OCI-LY3 (cell line): ENCODE measurements at regions not wholly inside any gene's neighbourhood (a gene's known extent, or its start where the extent isn't known, plus 50 kb on each side); places are given as distances from the start of the nearest gene placed in this dataset.

ENCODE experiments used
- H2AFZ ChIP-seq: fragments of 200-600, 300-600 bp; shearing (Covaris generic); 2 replicates; pipeline ENCODE4 v1.6.0; 2014; ENCODE audit warnings: antibody characterized with exemption, low read depth, low read length
- H3K27ac ChIP-seq: fragments of 200-600, 300-600 bp; sonication (generic); 2 replicates; pipeline ENCODE4 v1.5.1; 2014; ENCODE audit warnings: mild to moderate bottlenecking, low read length, moderate library complexity, mixed read lengths
- H3K27me3 ChIP-seq: fragments of 200-600, 300-600 bp; sonication (generic); 2 replicates; pipeline ENCODE4 v1.6.1; 2014; ENCODE audit warnings: low read depth, low read length, mixed read lengths
- H3K36me3 ChIP-seq: fragments of 200-600, 300-600 bp; sonication (generic); replicated peaks from 2 replicates; pipeline ENCODE3; 2014; ENCODE audit warnings: low read depth, low read length, mixed read lengths
- H3K4me1 ChIP-seq: fragments of 300-600, 200-600 bp; sonication (generic); 2 replicates; pipeline ENCODE4 v1.6.1; 2014; ENCODE audit warnings: low read length, mixed read lengths
- H3K4me2 ChIP-seq: fragments of 200-600, 300-600 bp; sonication (generic); 2 replicates; pipeline ENCODE4 v1.6.1; 2014; ENCODE audit warnings: low read length, mixed read lengths
- H3K4me3 ChIP-seq: fragments of 300-600, 200-600 bp; sonication (generic); 2 replicates; pipeline ENCODE4 v1.5.1; 2014; ENCODE audit warnings: antibody characterized with exemption, mild to moderate bottlenecking, low read length, moderate library complexity
- H3K79me2 ChIP-seq: fragments of 300-600, 200-600 bp; shearing (Covaris generic); 2 replicates; pipeline ENCODE4 v1.6.1; 2014; ENCODE audit warnings: mild to moderate bottlenecking, low read length, mixed read lengths
- H3K9ac ChIP-seq: fragments of 300-600, 200-600 bp; shearing (Covaris generic); 2 replicates; pipeline ENCODE4 v1.6.0; 2014; ENCODE audit warnings: mild to moderate bottlenecking, low read length, moderate library complexity
- H3K9me3 ChIP-seq: fragments of 200-600, 300-600 bp; shearing (Covaris generic); 2 replicates; pipeline ENCODE4 v1.6.1; 2014; ENCODE audit warnings: low read length, mixed read lengths; ENCODE audit not compliant: insufficient read depth
- H4K20me1 ChIP-seq: fragments of 200-600, 300-600 bp; sonication (generic); 2 replicates; pipeline ENCODE4 v1.6.1; 2016; ENCODE audit warnings: low read length, mixed read lengths; ENCODE audit not compliant: insufficient read depth
- CTCF ChIP-seq: fragments of 200-600, 300-600 bp; sonication (generic); IDR thresholded peaks from 2 replicates; pipeline ENCODE4 v1.5.1; 2014; ENCODE audit warnings: antibody characterized with exemption, low read length, low read depth
- EZH2phosphoT487 ChIP-seq: fragments of 200-600 bp; shearing (Covaris generic); IDR thresholded peaks from 2 replicates; pipeline ENCODE4 v1.6.1; 2018; ENCODE audit warnings: antibody characterized with exemption, mixed run types, low read depth

GRCh38 chr1:76793594-76793993 is 73.7 kb upstream of the ST6GALNAC5 start:
- Histone ChIP-seq H3K27ac (no peak overlapping the region), H3K79me2 (no peaks in the 10 kb centered on the region), H3K9me3 (no peaks in the 10 kb centered on the region), H3K4me1 (no peaks in the 10 kb centered on the region), H2AFZ (no peak overlapping the region), H4K20me1 (no peaks in the 10 kb centered on the region), H3K9ac (no peak overlapping the region), H3K4me2 (no peak overlapping the region), H3K27me3 (no peaks in the 10 kb centered on the region), H3K4me3 (no peak overlapping the region), H3K36me3 (no peaks in the 10 kb centered on the region)
- TF ChIP-seq EZH2phosphoT487, result no peak
- no peak for TF ChIP-seq CTCF

GRCh38 chr1:76799700-76800099 is 67.6 kb upstream of the ST6GALNAC5 start:
- Histone ChIP-seq H4K20me1 (no peaks in the 10 kb centered on the region), H3K9ac (no peak overlapping the region), H3K4me1 (no peaks in the 10 kb centered on the region), H3K27ac (no peak overlapping the region), H3K4me3 (no peak overlapping the region), H3K27me3 (no peaks in the 10 kb centered on the region), H2AFZ (no peak overlapping the region), H3K79me2 (no peaks in the 10 kb centered on the region), H3K36me3 (no peaks in the 10 kb centered on the region), H3K9me3 (no peaks in the 10 kb centered on the region), H3K4me2 (no peak overlapping the region)
- TF ChIP-seq EZH2phosphoT487, result no peak

GRCh38 chr1:76802094-76802493 is 65.2 kb upstream of the ST6GALNAC5 start:
- Histone ChIP-seq H4K20me1 (no peaks in the 10 kb centered on the region), H3K4me1 (no peaks in the 10 kb centered on the region), H3K9ac (no peak overlapping the region), H3K79me2 (no peaks in the 10 kb centered on the region), H3K4me3 (no peak overlapping the region), H3K27ac (no peak overlapping the region), H3K4me2 (no peak overlapping the region), H3K36me3 (no peaks in the 10 kb centered on the region), H3K27me3 (no peaks in the 10 kb centered on the region), H3K9me3 (no peaks in the 10 kb centered on the region), H2AFZ (no peak overlapping the region)
- TF ChIP-seq CTCF, result no peak
- TF ChIP-seq EZH2phosphoT487, result no peak

GRCh38 chr1:76807543-76808260 is 59.6 kb upstream of the ST6GALNAC5 start:
- no peaks in the 10 kb centered on the region for H3K36me3 ChIP-seq
- H3K4me1 ChIP-seq, result no peaks in the 10 kb centered on the region
- no peak overlapping the region for H2AFZ ChIP-seq
- no peaks in the 10 kb centered on the region for H4K20me1 ChIP-seq
- no peak overlapping the region for H3K4me3 ChIP-seq
- no peaks in the 10 kb centered on the region for H3K79me2 ChIP-seq
- no peaks in the 10 kb centered on the region for H3K27me3 ChIP-seq
- no peak overlapping the region for H3K9ac ChIP-seq
- TF ChIP-seq CTCF (no peak), EZH2phosphoT487 (no peak)
- H3K4me2 ChIP-seq, result no peak overlapping the region
- H3K9me3 ChIP-seq, result no peaks in the 10 kb centered on the region
- H3K27ac ChIP-seq, result no peak overlapping the region
